ENCODE measurements at regions not wholly inside any gene's neighbourhood (a gene's known extent, or its start where the extent isn't known, plus 50 kb on each side); places are given as distances from the start of the nearest gene placed in this dataset.

GRCh38 chr2:181313845-181314244 is 143.3 kb upstream of the ITGA4 start:
- TF ChIP-seq CTCF (IDR thresholded peaks at IDR 0.05) (no peak), POLR2A (IDR thresholded peaks at IDR 0.05) (no peak)
